ENCODE measurements at regions not wholly inside any gene's neighbourhood (a gene's known extent, or its start where the extent isn't known, plus 50 kb on each side); places are given as distances from the start of the nearest gene placed in this dataset.

GRCh38 chr20:12821249-12821648 is 187.5 kb upstream of the SPTLC3 start:
- no peak for TF ChIP-seq POLR2A (IDR thresholded peaks at IDR 0.05)
- TF ChIP-seq, protein P1, sequence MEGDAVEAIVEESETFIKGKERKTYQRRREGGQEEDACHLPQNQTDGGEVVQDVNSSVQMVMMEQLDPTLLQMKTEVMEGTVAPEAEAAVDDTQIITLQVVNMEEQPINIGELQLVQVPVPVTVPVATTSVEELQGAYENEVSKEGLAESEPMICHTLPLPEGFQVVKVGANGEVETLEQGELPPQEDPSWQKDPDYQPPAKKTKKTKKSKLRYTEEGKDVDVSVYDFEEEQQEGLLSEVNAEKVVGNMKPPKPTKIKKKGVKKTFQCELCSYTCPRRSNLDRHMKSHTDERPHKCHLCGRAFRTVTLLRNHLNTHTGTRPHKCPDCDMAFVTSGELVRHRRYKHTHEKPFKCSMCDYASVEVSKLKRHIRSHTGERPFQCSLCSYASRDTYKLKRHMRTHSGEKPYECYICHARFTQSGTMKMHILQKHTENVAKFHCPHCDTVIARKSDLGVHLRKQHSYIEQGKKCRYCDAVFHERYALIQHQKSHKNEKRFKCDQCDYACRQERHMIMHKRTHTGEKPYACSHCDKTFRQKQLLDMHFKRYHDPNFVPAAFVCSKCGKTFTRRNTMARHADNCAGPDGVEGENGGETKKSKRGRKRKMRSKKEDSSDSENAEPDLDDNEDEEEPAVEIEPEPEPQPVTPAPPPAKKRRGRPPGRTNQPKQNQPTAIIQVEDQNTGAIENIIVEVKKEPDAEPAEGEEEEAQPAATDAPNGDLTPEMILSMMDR (IDR thresholded peaks at IDR 0.05), result no peak

Measured in lower leg skin (tissue), 3 donors.